ENCODE measurements at regions not wholly inside any gene's neighbourhood (a gene's known extent, or its start where the extent isn't known, plus 50 kb on each side); places are given as distances from the start of the nearest gene placed in this dataset.

- no peak overlapping the region for H3K27ac ChIP-seq
Measured at GRCh38 chr2:4862031-4862430, 830.2 kb upstream of the SOX11 start.

GRCh38 chr2:4866198-4866597 lies 826.0 kb upstream of the SOX11 start:
- no peak overlapping the region for H3K27ac ChIP-seq
- TF ChIP-seq CTCF (IDR thresholded peaks at IDR 0.05) (no peak), ZFX (IDR thresholded peaks at IDR 0.05; ENCODE audit: borderline replicate concordance) (no peak)

More at GRCh38 chr2:4862031-4862430, 830.2 kb upstream of the SOX11 start:
- TF ChIP-seq CTCF (IDR thresholded peaks at IDR 0.05) (no peak), ZFX (IDR thresholded peaks at IDR 0.05; ENCODE audit: borderline replicate concordance) (no peak)

GRCh38 chr2:4868466-4868865 lies 823.7 kb upstream of the SOX11 start:
- TF ChIP-seq CTCF (IDR thresholded peaks at IDR 0.05) (no peak), ZFX (IDR thresholded peaks at IDR 0.05; ENCODE audit: borderline replicate concordance) (no peak)
- no peak overlapping the region for H3K27ac ChIP-seq

GRCh38 chr2:4869154-4869553 lies 823.0 kb upstream of the SOX11 start:
- TF ChIP-seq CTCF (IDR thresholded peaks at IDR 0.05) (no peak), ZFX (IDR thresholded peaks at IDR 0.05; ENCODE audit: borderline replicate concordance) (no peak)
- H3K27ac ChIP-seq = no peak overlapping the region

- TF ChIP-seq CTCF (IDR thresholded peaks at IDR 0.05) (no peak), ZFX (IDR thresholded peaks at IDR 0.05; ENCODE audit: borderline replicate concordance) (no peak)
- H3K27ac ChIP-seq = no peak overlapping the region
Measured at GRCh38 chr2:4873364-4873763, 818.8 kb upstream of the SOX11 start.

- TF ChIP-seq ZFX (IDR thresholded peaks at IDR 0.05; ENCODE audit: borderline replicate concordance) (no peak), CTCF (IDR thresholded peaks at IDR 0.05) (no peak)
- no peak overlapping the region for H3K27ac ChIP-seq
Measured at GRCh38 chr2:4873876-4874593, 818.1 kb upstream of the SOX11 start.

- TF ChIP-seq CTCF (IDR thresholded peaks at IDR 0.05) = no peak
- TF ChIP-seq ZFX (IDR thresholded peaks at IDR 0.05; ENCODE audit: borderline replicate concordance) = no peak
- H3K27ac ChIP-seq = no peak overlapping the region
Measured at GRCh38 chr2:4882421-4882820, 809.8 kb upstream of the SOX11 start.
